ENCODE measurements at regions not wholly inside any gene's neighbourhood (a gene's known extent, or its start where the extent isn't known, plus 50 kb on each side); places are given as distances from the start of the nearest gene placed in this dataset.
"Not testable (repeated sequence)": the region's sequence is repeated elsewhere in the genome, so short reads cannot be mapped to it uniquely, and the experiment has no call there.

- Histone ChIP-seq H3K27ac (ENCODE audit: low read depth in 2 of 2, low read length in 2 of 2) (no peak overlapping the region), H3K9ac (ENCODE audit: low read length in 3 of 3) (no peak overlapping the region), H3K27me3 (ENCODE audit: control insufficient read depth, insufficient read depth, low read length) (no peaks in the 10 kb centered on the region), H3K4me1 (ENCODE audit: control insufficient read depth in 2 of 3, insufficient read depth in 2 of 3, low read depth in 1 of 3, low read length in 3 of 3) (no peaks in the 10 kb centered on the region), H3K4me3 (ENCODE audit: low read length in 3 of 3) (no peak overlapping the region), H3K9me3 (ENCODE audit: control insufficient read depth in 2 of 3, insufficient read depth in 1 of 3, low read length in 3 of 3) (no peaks in the 10 kb centered on the region), H3K36me3 (ENCODE audit: control insufficient read depth in 2 of 3, insufficient read depth in 3 of 3, low read length in 3 of 3) (no peaks in the 10 kb centered on the region)
- DNase-seq: no peak
- intact Hi-C loops (cut with DNase I): no loop called here
- TF ChIP-seq CTCF (IDR thresholded peaks at IDR 0.05; ENCODE audit: borderline replicate concordance, extremely low read depth, insufficient read depth): no peak
- FAIRE-seq: no peak
Observed at GRCh38 chr2:192634557-192634956, 439.8 kb upstream of the TMEFF2 start.

GRCh38 chr2:192628017-192628416 is 433.3 kb upstream of the TMEFF2 start:
- H3K36me3 ChIP-seq (ENCODE audit: control insufficient read depth in 2 of 3, insufficient read depth in 3 of 3, low read length in 3 of 3): no peaks in the 10 kb centered on the region
- TF ChIP-seq CTCF (IDR thresholded peaks at IDR 0.05; ENCODE audit: borderline replicate concordance, extremely low read depth, insufficient read depth): no peak
- DNase-seq: no peak
- H3K4me3 ChIP-seq (ENCODE audit: low read length in 3 of 3): no peak overlapping the region
- H3K9ac ChIP-seq (ENCODE audit: low read length in 3 of 3): no peak overlapping the region
- no peak for FAIRE-seq
- no peaks in the 10 kb centered on the region for H3K27me3 ChIP-seq (ENCODE audit: control insufficient read depth, insufficient read depth, low read length)
- no peak overlapping the region for H3K27ac ChIP-seq (ENCODE audit: low read depth in 2 of 2, low read length in 2 of 2)
- H3K9me3 ChIP-seq (ENCODE audit: control insufficient read depth in 2 of 3, insufficient read depth in 1 of 3, low read length in 3 of 3): no peaks in the 10 kb centered on the region
- no peaks in the 10 kb centered on the region for H3K4me1 ChIP-seq (ENCODE audit: control insufficient read depth in 2 of 3, insufficient read depth in 2 of 3, low read depth in 1 of 3, low read length in 3 of 3)
- intact Hi-C loops (cut with DNase I): no loop called here

GRCh38 chr2:192615105-192615504 is 420.4 kb upstream of the TMEFF2 start:
- intact Hi-C loops (cut with DNase I): no loop called here
- no peak overlapping the region for H3K9ac ChIP-seq (ENCODE audit: low read length in 3 of 3)
- no peak for FAIRE-seq
- no peak for DNase-seq
- no peaks in the 10 kb centered on the region for H3K27me3 ChIP-seq (ENCODE audit: control insufficient read depth, insufficient read depth, low read length)
- no peaks in the 10 kb centered on the region for H3K4me1 ChIP-seq (ENCODE audit: control insufficient read depth in 2 of 3, insufficient read depth in 2 of 3, low read depth in 1 of 3, low read length in 3 of 3)
- H3K9me3 ChIP-seq (ENCODE audit: control insufficient read depth in 2 of 3, insufficient read depth in 1 of 3, low read length in 3 of 3): no peaks in the 10 kb centered on the region
- no peak overlapping the region for H3K4me3 ChIP-seq (ENCODE audit: low read length in 3 of 3)
- H3K27ac ChIP-seq (ENCODE audit: low read depth in 2 of 2, low read length in 2 of 2): no peak overlapping the region
- no peak for TF ChIP-seq CTCF (IDR thresholded peaks at IDR 0.05; ENCODE audit: borderline replicate concordance, extremely low read depth, insufficient read depth)
- no peaks in the 10 kb centered on the region for H3K36me3 ChIP-seq (ENCODE audit: control insufficient read depth in 2 of 3, insufficient read depth in 3 of 3, low read length in 3 of 3)

GRCh38 chr2:192604295-192604694 is 409.6 kb upstream of the TMEFF2 start:
- Histone ChIP-seq H3K9ac (ENCODE audit: low read length in 3 of 3) (no peak overlapping the region), H3K9me3 (ENCODE audit: control insufficient read depth in 2 of 3, insufficient read depth in 1 of 3, low read length in 3 of 3) (no peaks in the 10 kb centered on the region), H3K4me1 (ENCODE audit: control insufficient read depth in 2 of 3, insufficient read depth in 2 of 3, low read depth in 1 of 3, low read length in 3 of 3) (no peaks in the 10 kb centered on the region), H3K36me3 (ENCODE audit: control insufficient read depth in 2 of 3, insufficient read depth in 3 of 3, low read length in 3 of 3) (no peaks in the 10 kb centered on the region), H3K4me3 (ENCODE audit: low read length in 3 of 3) (no peak overlapping the region), H3K27ac (ENCODE audit: low read depth in 2 of 2, low read length in 2 of 2) (no peak overlapping the region), H3K27me3 (ENCODE audit: control insufficient read depth, insufficient read depth, low read length) (no peaks in the 10 kb centered on the region)
- intact Hi-C loops (cut with DNase I): no loop called here
- no peak for DNase-seq
- TF ChIP-seq CTCF (IDR thresholded peaks at IDR 0.05; ENCODE audit: borderline replicate concordance, extremely low read depth, insufficient read depth): no peak
- FAIRE-seq: no peak

GRCh38 chr2:192598649-192599048 is 403.9 kb upstream of the TMEFF2 start:
- DNase-seq; H3K36me3 ChIP-seq (ENCODE audit: control insufficient read depth in 2 of 3, insufficient read depth in 3 of 3, low read length in 3 of 3); H3K4me3 ChIP-seq (ENCODE audit: low read length in 3 of 3); H3K9me3 ChIP-seq (ENCODE audit: control insufficient read depth in 2 of 3, insufficient read depth in 1 of 3, low read length in 3 of 3); H3K27ac ChIP-seq (ENCODE audit: low read depth in 2 of 2, low read length in 2 of 2); H3K27me3 ChIP-seq (ENCODE audit: control insufficient read depth, insufficient read depth, low read length); H3K4me1 ChIP-seq (ENCODE audit: control insufficient read depth in 2 of 3, insufficient read depth in 2 of 3, low read depth in 1 of 3, low read length in 3 of 3); intact Hi-C loops (cut with DNase I); FAIRE-seq; H3K9ac ChIP-seq (ENCODE audit: low read length in 3 of 3): not testable (repeated sequence)
